Thyroid gland (tissue), 4 donors: ENCODE measurements at regions not wholly inside any gene's neighbourhood (a gene's known extent, or its start where the extent isn't known, plus 50 kb on each side); places are given as distances from the start of the nearest gene placed in this dataset.
A peak's percentile ranks its signal among the peaks of the same experiment; 100 is the strongest.

Experiments
- DNase-seq, 2 donors: peaks; one replicate each; pipeline ENCODE4 v3.0.0-alpha.2; 2019
- H3K27ac ChIP-seq, 3 donors: fragments of 200-600 bp; sonication (generic); 1 replicate in 2 of 3; 2 replicates in 1 of 3; pipeline ENCODE4 v1.5.1; 2016 to 2019; ENCODE audit warnings: mild to moderate bottlenecking in 1 of 3, moderate library complexity in 1 of 3
- H3K27me3 ChIP-seq: fragments of 200-600 bp; sonication (generic); one replicate; pipeline ENCODE4 v1.5.1; 2019
- H3K36me3 ChIP-seq, 2 donors: fragments of 200-600 bp; sonication (generic); one replicate each; pipeline ENCODE4 v1.5.1; 2016 to 2019
- H3K4me1 ChIP-seq, 2 donors: fragments of 200-600 bp; sonication (generic); one replicate each; pipeline ENCODE4 v1.5.1; 2017 to 2019
- H3K4me3 ChIP-seq, 3 donors: fragments of 200-600 bp; sonication (generic); replicated peaks in 1 of 3; 1 replicate in 2 of 3; 2 replicates in 1 of 3; pipeline ENCODE4 v1.5.1; 2016; ENCODE audit warnings: mild to moderate bottlenecking in 1 of 3
- H3K9me3 ChIP-seq: fragments of 200-600 bp; sonication (generic); one replicate; pipeline ENCODE4 v1.5.1; 2017
- CTCF ChIP-seq, 6 experiments: fragments of 200-600 bp in 3 of 6; fragments of 450-650 bp in 3 of 6; sonication (generic) in 3 of 6; IDR thresholded peaks; one replicate each; pipeline ENCODE4 v1.5.1; 2016 to 2019; ENCODE audit warnings: antibody characterized with exemption in 6 of 6, mild to moderate bottlenecking in 2 of 6, inconsistent platforms in 1 of 6, moderate library complexity in 1 of 6
- POLR2A ChIP-seq, 2 donors: fragments of 450-650 bp; IDR thresholded peaks; one replicate each; pipeline ENCODE4 v1.6.1; 2017; ENCODE audit warnings: antibody characterized with exemption in 2 of 2, mild to moderate bottlenecking in 2 of 2, moderate library complexity in 1 of 2
- WGBS, 2 donors: methylation state at CpG; one replicate each; pipeline ENCODE4 v1.1.5; 2017; 5-methylcytosine and 5-hydroxymethylcytosine counted together
- intact Hi-C: fragments of 100-400 bp; cut with DNase I; formaldehyde crosslinking; loops from one replicate; pipeline ENCODE4 v1.15.1; 2023

GRCh38 chr3:159776779-159777178 is 211.9 kb upstream of the IL12A start:
- H3K27ac ChIP-seq = no peak overlapping the region
- H3K27me3 ChIP-seq = no peaks in the 10 kb centered on the region
- no peaks in the 10 kb centered on the region for H3K4me1 ChIP-seq
- no peaks in the 10 kb centered on the region for H3K36me3 ChIP-seq
- WGBS, 2 donors = 94 to 96% methylated on average over 4 of the region's 4 CpGs
- intact Hi-C loops = no loop called here
- no peak for DNase-seq
- no peak overlapping the region for H3K4me3 ChIP-seq
- no peaks in the 10 kb centered on the region for H3K9me3 ChIP-seq
- TF ChIP-seq CTCF (IDR thresholded peaks at IDR 0.05) (no peak), POLR2A (IDR thresholded peaks at IDR 0.05) (no peak)

- WGBS, 2 donors = 94 to 95% methylated on average over 6 of the region's 6 CpGs
- no peak for DNase-seq
- H3K27ac ChIP-seq = no peak overlapping the region
- no peak overlapping the region for H3K4me3 ChIP-seq
- no peaks in the 10 kb centered on the region for H3K9me3 ChIP-seq
- TF ChIP-seq POLR2A (IDR thresholded peaks at IDR 0.05) (no peak), CTCF (IDR thresholded peaks at IDR 0.05) (no peak)
- intact Hi-C loops = no loop called here
- H3K4me1 ChIP-seq = no peaks in the 10 kb centered on the region
- no peaks in the 10 kb centered on the region for H3K27me3 ChIP-seq
- no peaks in the 10 kb centered on the region for H3K36me3 ChIP-seq
Observed at GRCh38 chr3:159779883-159780282, 208.8 kb upstream of the IL12A start.

- no peak overlapping the region for H3K4me3 ChIP-seq
- no peaks in the 10 kb centered on the region for H3K9me3 ChIP-seq
- no peaks in the 10 kb centered on the region for H3K4me1 ChIP-seq
- H3K27ac ChIP-seq = no peak overlapping the region
- TF ChIP-seq CTCF (IDR thresholded peaks at IDR 0.05) (peak in 1 of 6 experiments; percentile 9), POLR2A (IDR thresholded peaks at IDR 0.05) (no peak)
- no peaks in the 10 kb centered on the region for H3K27me3 ChIP-seq
- intact Hi-C loops = no loop called here
- H3K36me3 ChIP-seq = no peaks in the 10 kb centered on the region
- no peak for DNase-seq
- WGBS, 2 donors = 77 to 82% methylated on average over 2 of the region's 2 CpGs
Observed at GRCh38 chr3:159781867-159782266, 206.8 kb upstream of the IL12A start.

GRCh38 chr3:159782724-159783421 is 205.8 kb upstream of the IL12A start:
- H3K4me1 ChIP-seq = peaks cover 0 to 8% of the 10 kb centered on the region in 2 donors
- DNase-seq = no peak
- H3K4me3 ChIP-seq = no peak overlapping the region
- no peaks in the 10 kb centered on the region for H3K36me3 ChIP-seq
- intact Hi-C loops = no loop called here
- no peaks in the 10 kb centered on the region for H3K27me3 ChIP-seq
- 67 to 71% methylated on average over 5 of the region's 5 CpGs for whole genome bisulfite sequencing, 2 donors
- H3K9me3 ChIP-seq = no peaks in the 10 kb centered on the region
- no peak overlapping the region for H3K27ac ChIP-seq
- TF ChIP-seq CTCF (IDR thresholded peaks at IDR 0.05) (no peak), POLR2A (IDR thresholded peaks at IDR 0.05) (no peak)

- DNase-seq = no peak
- intact Hi-C loops = no loop called here
- H3K36me3 ChIP-seq = no peaks in the 10 kb centered on the region
- H3K4me3 ChIP-seq = no peak overlapping the region
- peaks cover 0 to 8% of the 10 kb centered on the region in 2 donors for H3K4me1 ChIP-seq
- no peaks in the 10 kb centered on the region for H3K27me3 ChIP-seq
- H3K27ac ChIP-seq = no peak overlapping the region
- H3K9me3 ChIP-seq = no peaks in the 10 kb centered on the region
- TF ChIP-seq POLR2A (IDR thresholded peaks at IDR 0.05) = no peak
- no peak for TF ChIP-seq CTCF (IDR thresholded peaks at IDR 0.05)
- WGBS, 2 donors = 85 to 88% methylated on average over 13 of the region's 13 CpGs
Observed at GRCh38 chr3:159783780-159784742, 204.6 kb upstream of the IL12A start.
